ENCODE measurements at regions not wholly inside any gene's neighbourhood (a gene's known extent, or its start where the extent isn't known, plus 50 kb on each side); places are given as distances from the start of the nearest gene placed in this dataset.

DNA sequence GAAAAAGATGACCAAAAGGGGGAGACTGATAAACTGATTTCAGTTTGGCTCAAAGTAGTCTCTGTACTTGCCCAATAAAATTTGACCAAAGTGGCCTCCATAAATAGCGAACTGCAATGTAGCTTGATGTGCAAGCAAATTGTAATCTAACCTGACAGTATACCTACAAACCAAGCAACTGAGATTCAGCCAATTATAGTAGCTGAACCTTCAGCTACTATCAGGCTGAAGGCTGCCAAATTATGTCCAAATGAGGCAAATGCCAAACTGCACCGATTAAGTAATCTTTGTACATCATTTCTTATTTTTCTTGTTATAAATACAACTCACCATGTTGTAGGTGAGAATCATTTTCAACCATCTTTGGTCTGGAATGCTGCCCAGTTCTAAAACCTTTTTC is 390.6 kb downstream of the CDH9 start:
- Histone ChIP-seq H3K9me3 (ENCODE audit: low read length) (no peaks in the 10 kb centered on the region), H3K9me2 (ENCODE audit: insufficient read depth, low read length) (no peaks in the 10 kb centered on the region), H3K9ac (ENCODE audit: low read length) (no peak overlapping the region), H2AFZ (ENCODE audit: low read depth, low read length) (no peak overlapping the region), H3K79me2 (replicated peaks; ENCODE audit: insufficient read depth, low read length) (no peaks in the 10 kb centered on the region), H3K4me3 (ENCODE audit: low read length) (no peak overlapping the region), H3K27ac (ENCODE audit: low read length) (no peak overlapping the region), H4K20me1 (ENCODE audit: insufficient read depth) (no peaks in the 10 kb centered on the region), H3K36me3 (ENCODE audit: insufficient read depth, low read length) (no peaks in the 10 kb centered on the region), H3F3A (ENCODE audit: insufficient read depth, low read length, poor library complexity, severe bottlenecking) (no peaks in the 10 kb centered on the region), H3K27me3 (ENCODE audit: insufficient read depth, low read depth, low read length) (no peaks in the 10 kb centered on the region), H3K4me2 (ENCODE audit: low read length) (no peak overlapping the region)
- no peak for TF ChIP-seq RAD21 (conservative IDR thresholded peaks at IDR 0.05)

DNA sequence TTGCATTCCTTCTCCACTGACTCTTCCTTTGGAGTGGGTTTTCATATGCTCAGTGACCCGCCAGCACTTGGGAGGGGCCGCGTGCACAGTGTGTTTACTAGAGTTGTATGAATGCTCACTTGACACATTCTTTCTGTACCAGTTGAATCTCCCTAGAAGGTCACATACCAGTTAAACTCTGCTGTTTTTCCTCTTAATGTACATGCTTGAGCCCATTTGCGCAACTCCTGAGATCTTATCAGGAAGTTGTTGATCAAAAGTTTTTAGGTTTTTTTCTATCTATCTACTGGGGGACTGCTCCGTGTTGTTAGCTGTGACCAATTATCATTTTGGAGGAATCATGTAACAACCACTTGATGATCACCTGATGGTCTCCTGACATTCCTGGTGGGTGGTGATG is 392.7 kb downstream of the CDH9 start:
- Histone ChIP-seq H3F3A (ENCODE audit: insufficient read depth, low read length, poor library complexity, severe bottlenecking) (no peaks in the 10 kb centered on the region), H3K79me2 (replicated peaks; ENCODE audit: insufficient read depth, low read length) (no peaks in the 10 kb centered on the region), H4K20me1 (ENCODE audit: insufficient read depth) (no peaks in the 10 kb centered on the region), H3K9ac (ENCODE audit: low read length) (no peak overlapping the region), H2AFZ (ENCODE audit: low read depth, low read length) (no peak overlapping the region), H3K4me2 (ENCODE audit: low read length) (no peak overlapping the region), H3K9me3 (ENCODE audit: low read length) (no peaks in the 10 kb centered on the region), H3K4me3 (ENCODE audit: low read length) (no peak overlapping the region), H3K27ac (ENCODE audit: low read length) (no peak overlapping the region), H3K27me3 (ENCODE audit: insufficient read depth, low read depth, low read length) (no peaks in the 10 kb centered on the region), H3K36me3 (ENCODE audit: insufficient read depth, low read length) (no peaks in the 10 kb centered on the region), H3K9me2 (ENCODE audit: insufficient read depth, low read length) (no peaks in the 10 kb centered on the region)
- TF ChIP-seq, protein P1, sequence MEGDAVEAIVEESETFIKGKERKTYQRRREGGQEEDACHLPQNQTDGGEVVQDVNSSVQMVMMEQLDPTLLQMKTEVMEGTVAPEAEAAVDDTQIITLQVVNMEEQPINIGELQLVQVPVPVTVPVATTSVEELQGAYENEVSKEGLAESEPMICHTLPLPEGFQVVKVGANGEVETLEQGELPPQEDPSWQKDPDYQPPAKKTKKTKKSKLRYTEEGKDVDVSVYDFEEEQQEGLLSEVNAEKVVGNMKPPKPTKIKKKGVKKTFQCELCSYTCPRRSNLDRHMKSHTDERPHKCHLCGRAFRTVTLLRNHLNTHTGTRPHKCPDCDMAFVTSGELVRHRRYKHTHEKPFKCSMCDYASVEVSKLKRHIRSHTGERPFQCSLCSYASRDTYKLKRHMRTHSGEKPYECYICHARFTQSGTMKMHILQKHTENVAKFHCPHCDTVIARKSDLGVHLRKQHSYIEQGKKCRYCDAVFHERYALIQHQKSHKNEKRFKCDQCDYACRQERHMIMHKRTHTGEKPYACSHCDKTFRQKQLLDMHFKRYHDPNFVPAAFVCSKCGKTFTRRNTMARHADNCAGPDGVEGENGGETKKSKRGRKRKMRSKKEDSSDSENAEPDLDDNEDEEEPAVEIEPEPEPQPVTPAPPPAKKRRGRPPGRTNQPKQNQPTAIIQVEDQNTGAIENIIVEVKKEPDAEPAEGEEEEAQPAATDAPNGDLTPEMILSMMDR (IDR thresholded peaks at IDR 0.05; ENCODE audit: poor library complexity, severe bottlenecking), result no peak
- TF ChIP-seq MXI1 (conservative IDR thresholded peaks at IDR 0.05; ENCODE audit: poor library complexity, severe bottlenecking) (no peak), EP300 (conservative IDR thresholded peaks at IDR 0.05; ENCODE audit: poor library complexity, severe bottlenecking) (no peak), POLR2AphosphoS5 (IDR thresholded peaks at IDR 0.05) (no peak), EZH2 (IDR thresholded peaks at IDR 0.05; ENCODE audit: borderline replicate concordance, insufficient read depth, low read length, poor library complexity, severe bottlenecking) (no peak), TAF1 (IDR thresholded peaks at IDR 0.05; ENCODE audit: low read depth) (no peak), SMC3 (conservative IDR thresholded peaks at IDR 0.05; ENCODE audit: poor library complexity) (no peak)

DNA sequence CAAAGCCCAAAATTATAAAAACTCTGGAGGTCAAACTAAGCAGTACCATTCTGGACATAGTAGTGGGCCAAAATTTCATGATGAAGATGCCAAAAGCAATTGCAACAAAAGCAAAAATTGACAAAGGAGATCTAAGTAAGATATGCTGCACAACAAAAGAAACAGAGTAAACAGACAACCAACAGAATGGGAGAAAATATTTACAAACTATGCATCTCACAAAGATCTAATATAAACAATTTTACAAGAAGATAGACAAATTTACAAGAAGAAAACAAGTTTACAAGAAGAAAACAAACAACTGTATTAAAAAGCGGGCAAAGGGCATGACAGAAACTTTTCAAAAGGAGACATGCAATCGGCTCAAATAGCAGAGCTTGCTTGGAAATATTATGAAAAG is 396.9 kb downstream of the CDH9 start:
- Histone ChIP-seq H3K4me2 (ENCODE audit: low read length) (no peak overlapping the region), H3K9me2 (ENCODE audit: insufficient read depth, low read length) (no peaks in the 10 kb centered on the region), H4K20me1 (ENCODE audit: insufficient read depth) (no peaks in the 10 kb centered on the region), H2AFZ (ENCODE audit: low read depth, low read length) (no peak overlapping the region), H3K36me3 (ENCODE audit: insufficient read depth, low read length) (no peaks in the 10 kb centered on the region), H3K9ac (ENCODE audit: low read length) (no peak overlapping the region), H3K4me3 (ENCODE audit: low read length) (no peak overlapping the region), H3K27ac (ENCODE audit: low read length) (no peak overlapping the region), H3F3A (ENCODE audit: insufficient read depth, low read length, poor library complexity, severe bottlenecking) (no peaks in the 10 kb centered on the region), H3K79me2 (replicated peaks; ENCODE audit: insufficient read depth, low read length) (no peaks in the 10 kb centered on the region), H3K9me3 (ENCODE audit: low read length) (no peaks in the 10 kb centered on the region), H3K27me3 (ENCODE audit: insufficient read depth, low read depth, low read length) (no peaks in the 10 kb centered on the region)
- TF ChIP-seq MXI1 (conservative IDR thresholded peaks at IDR 0.05; ENCODE audit: poor library complexity, severe bottlenecking) (no peak), TAF1 (IDR thresholded peaks at IDR 0.05; ENCODE audit: low read depth) (no peak), SMC3 (conservative IDR thresholded peaks at IDR 0.05; ENCODE audit: poor library complexity) (no peak), RAD21 (conservative IDR thresholded peaks at IDR 0.05) (no peak)
- TF ChIP-seq, protein P2, sequence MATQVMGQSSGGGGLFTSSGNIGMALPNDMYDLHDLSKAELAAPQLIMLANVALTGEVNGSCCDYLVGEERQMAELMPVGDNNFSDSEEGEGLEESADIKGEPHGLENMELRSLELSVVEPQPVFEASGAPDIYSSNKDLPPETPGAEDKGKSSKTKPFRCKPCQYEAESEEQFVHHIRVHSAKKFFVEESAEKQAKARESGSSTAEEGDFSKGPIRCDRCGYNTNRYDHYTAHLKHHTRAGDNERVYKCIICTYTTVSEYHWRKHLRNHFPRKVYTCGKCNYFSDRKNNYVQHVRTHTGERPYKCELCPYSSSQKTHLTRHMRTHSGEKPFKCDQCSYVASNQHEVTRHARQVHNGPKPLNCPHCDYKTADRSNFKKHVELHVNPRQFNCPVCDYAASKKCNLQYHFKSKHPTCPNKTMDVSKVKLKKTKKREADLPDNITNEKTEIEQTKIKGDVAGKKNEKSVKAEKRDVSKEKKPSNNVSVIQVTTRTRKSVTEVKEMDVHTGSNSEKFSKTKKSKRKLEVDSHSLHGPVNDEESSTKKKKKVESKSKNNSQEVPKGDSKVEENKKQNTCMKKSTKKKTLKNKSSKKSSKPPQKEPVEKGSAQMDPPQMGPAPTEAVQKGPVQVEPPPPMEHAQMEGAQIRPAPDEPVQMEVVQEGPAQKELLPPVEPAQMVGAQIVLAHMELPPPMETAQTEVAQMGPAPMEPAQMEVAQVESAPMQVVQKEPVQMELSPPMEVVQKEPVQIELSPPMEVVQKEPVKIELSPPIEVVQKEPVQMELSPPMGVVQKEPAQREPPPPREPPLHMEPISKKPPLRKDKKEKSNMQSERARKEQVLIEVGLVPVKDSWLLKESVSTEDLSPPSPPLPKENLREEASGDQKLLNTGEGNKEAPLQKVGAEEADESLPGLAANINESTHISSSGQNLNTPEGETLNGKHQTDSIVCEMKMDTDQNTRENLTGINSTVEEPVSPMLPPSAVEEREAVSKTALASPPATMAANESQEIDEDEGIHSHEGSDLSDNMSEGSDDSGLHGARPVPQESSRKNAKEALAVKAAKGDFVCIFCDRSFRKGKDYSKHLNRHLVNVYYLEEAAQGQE (IDR thresholded peaks at IDR 0.05; ENCODE audit: borderline replicate concordance), result no peak
